CD4-positive, alpha-beta T cell treated with Interleukin-6 at 100 ng/mL for 8 hours (primary cell): ENCODE measurements at regions not wholly inside any gene's neighbourhood (a gene's known extent, or its start where the extent isn't known, plus 50 kb on each side); places are given as distances from the start of the nearest gene placed in this dataset.
"Not testable (repeated sequence)": the region's sequence is repeated elsewhere in the genome, so short reads cannot be mapped to it uniquely, and the experiment has no call there.

Experiments used
- DNase-seq: peaks from one replicate; pipeline ENCODE4 v3.0.0-alpha.2; 2020; ENCODE audit warnings: mixed read lengths, low spot score

DNA sequence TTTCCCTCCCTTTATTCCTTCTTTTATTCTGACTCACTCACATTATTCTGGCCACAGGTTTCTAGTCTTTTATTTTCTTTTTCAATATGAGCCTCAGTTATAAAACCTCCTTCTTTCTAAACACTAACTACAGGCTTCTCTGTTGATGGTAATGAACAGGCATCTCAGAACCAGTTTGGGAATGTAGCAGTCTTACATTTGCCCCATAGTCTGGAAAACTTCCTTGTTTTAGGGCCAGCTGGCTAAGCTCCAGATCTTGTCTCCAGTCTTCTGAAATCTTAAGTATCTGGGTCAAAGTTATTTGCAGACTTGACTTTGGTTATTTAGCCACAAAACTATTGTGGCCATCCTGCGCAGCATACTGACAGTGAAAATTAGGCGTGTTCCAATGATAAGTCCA lies 97.0 kb upstream of the MAN1A1 start:
- no peak for DNase-seq

DNA sequence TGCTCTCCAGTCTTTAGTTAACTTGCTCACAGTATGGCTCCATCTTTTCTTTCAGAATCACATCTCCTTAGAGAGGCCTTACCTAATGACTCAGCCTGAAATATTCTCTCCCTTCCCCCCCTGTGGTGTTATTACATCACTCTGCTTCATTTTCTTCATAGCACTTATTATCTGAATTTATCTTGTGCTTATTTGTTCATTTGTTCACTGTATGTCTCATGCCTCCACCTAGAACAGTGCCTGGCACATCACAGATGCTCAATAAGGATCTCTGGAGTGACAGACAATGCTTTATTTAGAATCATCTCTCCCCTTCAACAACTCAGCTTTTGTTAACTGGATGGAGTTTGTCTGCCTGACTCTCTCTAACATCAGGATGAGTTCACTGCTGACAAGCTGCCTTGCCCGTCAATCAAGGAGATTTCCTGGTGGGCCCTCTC lies 96.6 kb upstream of the MAN1A1 start:
- DNase-seq = no peak

DNA sequence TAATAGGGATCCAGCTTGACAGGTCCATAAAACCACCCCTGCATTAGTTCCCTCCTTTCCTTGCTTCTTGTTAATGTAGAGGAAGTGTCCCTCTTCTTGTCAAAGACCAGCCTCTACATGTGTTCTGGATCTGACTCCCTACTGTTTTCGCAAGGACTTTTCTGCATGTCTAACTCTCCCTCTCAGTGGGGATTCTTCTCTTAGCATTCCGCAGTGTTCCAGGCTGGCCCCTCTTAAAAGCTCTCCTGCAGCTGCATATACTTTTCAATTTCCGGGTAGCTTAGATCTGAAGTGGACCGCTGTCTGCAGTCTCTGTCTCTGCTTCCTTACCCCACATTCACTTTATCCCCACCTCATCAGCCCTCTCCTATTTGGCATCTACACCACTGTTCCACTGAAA lies 96.1 kb upstream of the MAN1A1 start:
- DNase-seq = no peak

DNA sequence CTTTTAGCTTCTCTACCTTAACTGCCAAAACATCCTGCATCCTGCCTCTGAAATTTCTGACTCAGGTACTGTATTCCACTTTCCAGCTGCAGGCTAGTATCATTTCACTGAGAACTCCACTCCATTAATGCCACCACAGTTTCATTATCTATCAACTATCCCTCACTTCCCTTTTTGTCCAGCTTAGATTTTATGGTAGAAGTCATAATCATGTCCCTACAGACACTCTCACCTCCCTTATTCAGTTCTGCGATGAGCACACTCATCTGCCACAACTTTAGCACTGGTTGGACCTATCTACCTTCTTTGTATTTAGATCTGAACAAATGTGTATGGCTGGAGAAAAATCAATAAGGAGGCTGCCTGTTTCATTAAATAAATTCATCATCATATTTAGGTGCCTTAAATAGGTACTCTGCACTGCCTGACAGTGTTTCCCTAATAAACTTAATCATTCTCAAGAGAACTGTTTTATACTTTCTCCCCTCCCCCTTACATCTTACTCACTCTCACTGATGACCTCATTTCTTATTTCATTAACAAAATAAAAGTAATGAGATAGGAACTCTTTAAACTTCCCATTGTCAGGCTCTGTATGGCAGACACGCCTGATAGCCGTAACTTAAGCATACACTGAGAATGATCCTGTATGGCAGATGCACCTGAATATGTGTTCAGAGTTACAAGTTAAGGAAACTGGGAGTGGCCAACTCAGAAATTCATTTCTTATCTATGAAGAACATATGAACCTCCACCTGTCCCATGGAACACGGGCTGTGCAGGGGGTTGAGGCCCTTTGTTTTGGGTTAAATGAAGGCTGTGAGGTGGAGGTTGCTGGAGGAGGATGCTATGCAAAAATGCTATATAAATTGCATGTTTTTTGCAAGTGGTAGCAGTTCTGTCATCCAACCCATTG lies 95.3 kb upstream of the MAN1A1 start:
- DNase-seq = no peak

DNA sequence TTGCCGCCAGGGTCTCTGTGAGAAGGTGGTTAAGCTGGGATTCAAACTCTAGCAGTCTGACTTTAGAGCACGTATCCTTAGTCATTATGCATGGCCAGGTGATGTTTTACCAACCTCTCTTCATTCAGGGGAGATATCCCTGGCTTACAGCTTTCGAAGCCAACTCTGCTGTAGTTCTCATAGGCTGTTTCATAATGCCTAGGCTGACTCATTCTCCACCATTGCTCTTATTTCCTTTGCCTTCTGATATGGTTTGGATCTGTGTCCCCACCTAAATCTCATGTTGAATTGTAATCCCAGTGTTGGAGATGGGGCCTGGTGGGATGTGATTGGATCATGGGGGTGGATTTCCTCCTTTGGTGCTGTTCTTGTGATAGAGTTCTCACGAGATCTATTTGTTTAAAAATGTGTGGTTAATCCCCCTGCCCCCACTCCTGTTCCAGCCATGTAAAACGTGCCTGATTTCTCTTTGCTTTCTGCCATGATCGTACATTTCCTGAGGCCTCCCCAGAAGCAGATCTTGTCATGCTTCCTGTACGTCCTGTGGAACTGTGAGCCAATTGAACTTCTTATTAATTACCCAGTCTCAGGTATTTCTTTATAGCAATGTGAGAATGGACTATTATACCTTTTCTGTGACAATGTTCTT lies 94.6 kb upstream of the MAN1A1 start:
- no peak for DNase-seq

DNA sequence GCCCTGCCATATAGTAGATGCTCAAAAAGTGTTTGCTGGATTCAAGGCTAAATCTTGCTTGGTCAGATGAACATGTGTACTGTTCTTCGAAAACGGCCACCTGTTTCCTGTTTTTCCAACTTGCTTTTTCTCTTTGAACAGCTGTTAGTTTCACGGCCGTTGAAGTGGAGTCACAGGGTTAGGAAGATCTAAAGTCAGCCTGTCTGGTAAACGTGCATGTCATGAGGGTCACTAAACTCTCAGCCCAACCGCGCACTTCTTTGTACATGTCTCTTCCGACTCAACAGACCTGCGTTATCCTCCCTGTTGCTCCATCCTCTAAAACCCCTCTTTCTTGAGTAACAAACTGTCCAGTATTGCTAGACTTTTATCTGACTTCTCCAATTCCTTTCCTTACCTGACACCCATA lies 93.2 kb upstream of the MAN1A1 start:
- no peak for DNase-seq

DNA sequence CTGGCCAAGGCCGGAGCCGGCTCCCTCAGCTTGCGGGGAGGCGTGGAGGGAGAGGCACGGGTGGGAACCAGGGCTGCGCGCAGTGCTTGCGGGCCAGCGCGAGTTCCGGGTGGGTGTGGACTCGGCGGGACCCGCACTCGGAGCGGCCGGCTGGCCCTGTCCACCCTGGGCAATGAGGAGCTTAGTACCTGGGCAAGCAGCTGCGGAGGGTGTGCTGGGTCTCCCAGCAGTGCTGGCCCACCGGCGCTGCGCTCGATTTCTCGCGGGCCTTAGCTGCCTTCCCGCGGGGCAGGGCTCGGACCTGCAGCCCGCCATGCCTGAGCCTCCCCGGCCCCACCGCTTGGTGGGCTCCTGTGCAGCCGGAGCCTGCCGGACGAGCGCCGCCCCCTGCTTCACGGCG lies 91.4 kb upstream of the MAN1A1 start:
- no peak for DNase-seq

DNA sequence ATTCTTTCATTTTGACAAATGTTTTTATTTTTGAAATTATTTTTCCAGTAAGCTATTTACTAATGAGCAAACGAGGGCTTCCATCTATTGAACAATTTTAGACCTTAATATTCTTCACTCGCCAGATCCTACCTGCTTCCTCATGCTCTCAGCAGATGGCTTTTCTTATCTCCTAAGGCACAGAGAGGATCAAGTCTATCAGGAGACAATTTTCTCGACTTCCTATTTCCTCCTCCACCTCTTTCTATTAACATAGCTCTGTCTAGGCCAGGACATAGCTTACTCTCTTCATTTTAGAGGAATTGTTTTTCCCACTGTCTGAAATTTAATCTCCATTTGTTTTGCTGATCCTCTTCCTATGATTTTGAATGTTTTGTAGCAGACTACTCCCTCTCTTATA lies 87.0 kb upstream of the MAN1A1 start:
- no peak for DNase-seq

DNA sequence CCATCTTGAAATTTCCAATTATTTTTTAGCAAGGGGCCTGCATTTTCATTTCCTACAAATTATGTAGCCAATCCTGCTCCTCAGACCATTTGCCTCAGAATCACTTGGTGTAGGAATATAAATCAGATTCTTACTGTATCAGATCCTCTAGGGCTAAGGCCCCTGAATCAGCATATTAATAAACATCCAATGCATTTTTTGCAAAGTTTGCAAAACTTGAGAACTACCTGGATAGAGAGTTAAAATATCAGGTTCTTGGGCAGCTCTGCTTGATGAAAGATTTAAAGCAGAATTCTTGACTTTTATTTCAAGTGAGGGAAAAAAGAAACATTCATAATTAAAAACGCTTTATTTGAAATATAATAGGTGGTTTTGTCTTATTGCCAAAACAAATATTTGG lies 82.2 kb upstream of the MAN1A1 start:
- no peak for DNase-seq

DNA sequence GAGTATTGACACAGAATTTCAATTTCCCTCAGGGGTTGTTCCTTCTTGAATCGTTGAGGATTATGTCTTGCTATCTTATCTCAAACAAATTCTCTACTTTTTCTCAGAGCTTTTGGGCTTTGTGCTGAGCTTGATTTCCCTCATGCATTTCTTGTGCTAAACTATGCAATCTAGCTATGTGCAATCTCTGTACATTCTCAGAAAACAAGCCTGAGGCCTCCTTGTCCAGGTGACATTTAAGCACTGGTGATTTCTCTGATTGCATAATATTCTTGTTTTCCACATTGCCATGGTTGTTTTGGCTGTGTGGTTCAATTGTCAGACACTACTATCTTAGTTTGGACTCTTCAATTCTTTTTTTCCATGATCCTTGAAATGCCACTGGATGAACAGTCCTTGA lies 81.2 kb upstream of the MAN1A1 start:
- no peak for DNase-seq

DNA sequence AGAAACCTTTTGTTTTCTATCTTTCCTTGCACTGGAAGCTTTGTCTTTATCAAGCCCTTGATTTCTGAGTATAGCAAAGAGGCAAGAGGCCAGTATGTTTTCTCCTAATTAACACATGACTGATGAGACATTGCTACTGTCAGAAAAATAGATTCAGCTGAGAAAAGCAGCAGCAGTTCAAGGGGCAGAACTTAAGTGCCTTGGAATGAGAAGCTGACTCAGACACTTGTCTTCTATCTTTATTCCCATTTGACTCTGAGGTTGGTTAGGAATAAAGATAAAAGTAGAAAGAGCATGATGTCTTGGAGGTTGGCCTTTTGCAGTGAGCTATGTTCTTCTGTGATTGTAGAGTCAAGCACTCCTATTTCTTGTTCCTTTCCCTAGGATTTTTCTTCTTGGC lies 79.1 kb upstream of the MAN1A1 start:
- no peak for DNase-seq

DNA sequence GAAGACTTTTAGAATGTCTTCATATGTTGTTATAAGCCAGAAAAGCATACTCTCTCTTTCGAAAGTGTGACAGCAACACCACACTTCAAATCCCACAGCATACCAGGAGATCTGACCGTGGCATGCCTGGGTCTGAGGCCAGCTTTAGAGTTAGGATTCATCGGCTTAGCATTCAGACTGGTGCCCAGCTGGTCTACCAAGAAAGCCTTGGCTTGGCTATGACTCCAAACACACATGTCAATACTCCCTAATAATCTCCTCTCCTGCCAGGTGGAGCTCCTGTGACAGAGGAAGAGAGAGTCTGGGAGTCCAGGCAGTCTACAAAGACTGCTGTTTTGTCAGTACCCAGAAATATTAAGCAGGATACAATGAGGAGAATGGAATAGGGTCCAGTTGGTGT lies 77.1 kb upstream of the MAN1A1 start:
- no peak for DNase-seq

DNA sequence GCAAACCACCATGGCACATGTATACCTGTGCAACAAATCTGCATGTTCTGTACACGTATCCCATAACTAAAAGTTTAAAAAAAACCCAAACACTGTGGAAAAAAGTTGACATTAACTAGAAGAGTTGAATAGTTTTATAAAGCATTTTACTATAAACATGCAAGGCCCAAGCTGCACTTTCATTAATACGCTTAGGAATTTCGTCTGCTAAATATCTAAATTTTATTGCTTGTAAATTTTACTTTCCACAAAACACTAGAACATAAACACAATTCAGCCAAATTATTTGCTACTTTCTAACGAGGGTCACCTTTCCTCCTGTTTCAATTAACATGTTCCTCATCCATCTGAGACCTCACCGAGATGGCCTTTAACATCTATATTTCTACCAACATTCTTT lies 74.4 kb upstream of the MAN1A1 start:
- no peak for DNase-seq

DNA sequence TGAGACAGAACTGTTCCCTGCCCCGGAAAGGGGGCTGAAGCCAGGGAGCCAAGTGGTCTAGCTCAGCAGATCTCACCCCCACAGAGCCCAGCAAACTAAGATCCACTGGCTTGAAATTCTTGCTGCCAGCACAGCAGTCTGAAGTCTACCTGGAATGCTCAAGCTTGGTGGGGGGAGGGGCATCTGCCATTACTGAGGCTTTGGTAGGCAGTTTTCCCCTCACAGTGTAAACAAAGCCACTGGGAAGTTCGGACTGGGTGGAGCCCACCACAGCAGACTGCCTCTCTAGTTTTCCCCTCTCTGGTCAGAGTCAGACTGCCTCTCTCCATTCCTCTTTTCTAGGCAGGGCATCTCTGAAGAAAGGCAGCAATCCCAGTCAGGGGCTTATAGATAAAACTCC lies 68.5 kb upstream of the MAN1A1 start:
- DNase-seq = not testable (repeated sequence)

DNA sequence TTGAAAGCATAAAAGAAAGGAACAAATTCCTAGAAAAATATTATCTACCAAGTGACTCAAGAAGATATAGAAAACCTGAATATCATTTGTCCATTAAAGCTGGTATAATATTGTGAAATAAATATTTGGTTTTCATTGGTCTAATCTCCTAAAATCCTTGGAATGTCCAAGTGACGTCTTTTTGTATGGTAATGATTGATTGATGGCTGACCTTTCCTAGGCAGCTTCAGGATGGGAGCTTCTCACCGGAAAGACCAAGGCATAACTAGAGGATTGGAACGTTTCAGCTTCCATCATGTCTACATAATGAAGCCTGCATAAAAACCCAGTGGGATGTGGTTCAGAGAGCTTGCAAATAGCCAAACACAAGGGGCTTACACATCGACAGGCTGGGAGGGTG lies 57.6 kb upstream of the MAN1A1 start:
- DNase-seq = no peak

DNA sequence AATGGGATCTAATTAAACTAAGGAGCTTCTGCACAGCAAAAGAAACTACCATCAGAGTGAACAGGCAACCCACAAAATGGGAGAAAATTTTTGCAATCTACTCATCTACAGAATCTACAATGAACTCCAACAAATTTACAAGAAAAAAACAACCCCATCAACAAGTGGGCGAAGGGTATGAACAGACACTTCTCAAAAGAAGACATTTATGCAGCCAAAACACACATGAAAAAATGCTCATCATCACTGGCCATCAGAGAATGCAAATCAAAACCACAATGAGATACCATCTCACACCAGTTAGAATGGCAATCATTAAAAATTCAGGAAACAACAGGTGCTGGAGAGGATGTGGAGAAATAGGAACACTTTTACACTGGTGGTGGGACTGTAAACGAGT lies 55.6 kb upstream of the MAN1A1 start:
- not testable (repeated sequence) for DNase-seq
